Loucy (cell line): ENCODE measurements at regions not wholly inside any gene's neighbourhood (a gene's known extent, or its start where the extent isn't known, plus 50 kb on each side); places are given as distances from the start of the nearest gene placed in this dataset.

Source experiments
- H2AFZ ChIP-seq: fragments of 200-600 bp; sonication (generic); 2 replicates; pipeline ENCODE4 v1.6.0; 2016; ENCODE audit warnings: antibody characterized with exemption, mild to moderate bottlenecking, low read length, moderate library complexity
- H3F3A ChIP-seq: fragments of 200-600 bp; 2 replicates; pipeline ENCODE4 v1.6.0; 2016; ENCODE audit warnings: antibody characterized with exemption, low read depth, mild to moderate bottlenecking
- H3K27me3 ChIP-seq: fragments of 200-600 bp; sonication (generic); 2 replicates; pipeline ENCODE4 v1.6.1; 2014; ENCODE audit warnings: low read length, mild to moderate bottlenecking; ENCODE audit not compliant: insufficient read depth, poor library complexity, severe bottlenecking
- H3K36me3 ChIP-seq: fragments of 200-600 bp; sonication (generic); 2 replicates; pipeline ENCODE4 v1.6.1; 2016; ENCODE audit warnings: low read length; ENCODE audit not compliant: insufficient read depth
- H3K4me1 ChIP-seq: fragments of 200-600 bp; sonication (generic); 2 replicates; pipeline ENCODE4 v1.5.1; 2014; ENCODE audit warnings: low read length, mild to moderate bottlenecking; ENCODE audit not compliant: insufficient read depth, poor library complexity, severe bottlenecking
- H3K4me2 ChIP-seq: fragments of 200-600 bp; sonication (generic); 2 replicates; pipeline ENCODE4 v1.6.0; 2014; ENCODE audit warnings: antibody characterized with exemption, low read length, low read depth, mild to moderate bottlenecking; ENCODE audit not compliant: poor library complexity, severe bottlenecking
- H3K4me3 ChIP-seq: fragments of 200-600 bp; sonication (generic); 2 replicates; pipeline ENCODE4 v1.5.1; 2014; ENCODE audit warnings: low read length, mild to moderate bottlenecking, mixed read lengths; ENCODE audit not compliant: poor library complexity, severe bottlenecking
- H3K79me2 ChIP-seq: fragments of 200-600 bp; sonication (generic); 2 replicates; pipeline ENCODE4 v1.6.1; 2014; ENCODE audit warnings: low read length; ENCODE audit not compliant: insufficient read depth
- H3K9ac ChIP-seq: fragments of 200-600 bp; sonication (generic); 2 replicates; pipeline ENCODE4 v1.6.0; 2014; ENCODE audit warnings: mild to moderate bottlenecking, low read depth, low read length, moderate library complexity; ENCODE audit not compliant: poor library complexity, severe bottlenecking
- H3K9me2 ChIP-seq: fragments of 200-600 bp; sonication (generic); replicated peaks from 2 replicates; pipeline ENCODE4 v1.6.1; 2016; ENCODE audit warnings: low read depth, low read length, mixed read lengths
- H3K9me3 ChIP-seq: fragments of 200-600 bp; sonication (generic); 2 replicates; pipeline ENCODE4 v1.6.1; 2014; ENCODE audit warnings: mild to moderate bottlenecking, antibody characterized with exemption, low read length, low read depth; ENCODE audit not compliant: insufficient read depth
- H4K20me1 ChIP-seq: fragments of 200-600 bp; sonication (generic); 2 replicates; pipeline ENCODE4 v1.6.0; 2014; ENCODE audit warnings: antibody characterized with exemption, low read length, mild to moderate bottlenecking; ENCODE audit not compliant: insufficient read depth, poor library complexity, severe bottlenecking
- CTCF ChIP-seq: fragments of 200-600 bp; sonication (generic); conservative IDR thresholded peaks from 2 replicates; pipeline ENCODE4 v1.5.1; 2014; ENCODE audit warnings: mild to moderate bottlenecking, antibody characterized with exemption, low read length
- EZH2phosphoT487 ChIP-seq: fragments of 200-600 bp; IDR thresholded peaks from 2 replicates; pipeline ENCODE4 v1.6.1; 2018; ENCODE audit warnings: antibody characterized with exemption, mild to moderate bottlenecking, moderate library complexity, borderline replicate concordance

GRCh38 chr14:104395941-104396681 is 183.5 kb upstream of the C14orf180 start:
- TF ChIP-seq CTCF (no peak), EZH2phosphoT487 (no peak)
- H3K27me3 ChIP-seq = no peaks in the 10 kb centered on the region
- H3K9me2 ChIP-seq = no peaks in the 10 kb centered on the region
- no peak overlapping the region for H3K4me3 ChIP-seq
- peaks cover 46% of the 10 kb centered on the region for H3K4me1 ChIP-seq
- no peaks in the 10 kb centered on the region for H3K79me2 ChIP-seq
- H2AFZ ChIP-seq = no peak overlapping the region
- H3K4me2 ChIP-seq = no peak overlapping the region
- no peaks in the 10 kb centered on the region for H3K36me3 ChIP-seq
- H4K20me1 ChIP-seq = no peaks in the 10 kb centered on the region
- peak overlapping the region; percentile 76 for H3K9ac ChIP-seq
- no peaks in the 10 kb centered on the region for H3F3A ChIP-seq
- no peaks in the 10 kb centered on the region for H3K9me3 ChIP-seq

GRCh38 chr14:104396682-104397470 is 182.7 kb upstream of the C14orf180 start:
- no peaks in the 10 kb centered on the region for H3K9me3 ChIP-seq
- no peaks in the 10 kb centered on the region for H3K36me3 ChIP-seq
- H2AFZ ChIP-seq = no peak overlapping the region
- no peak overlapping the region for H3K9ac ChIP-seq
- no peaks in the 10 kb centered on the region for H3F3A ChIP-seq
- H3K9me2 ChIP-seq = no peaks in the 10 kb centered on the region
- TF ChIP-seq EZH2phosphoT487 (no peak), CTCF (no peak)
- peaks cover 39% of the 10 kb centered on the region for H3K4me1 ChIP-seq
- H3K79me2 ChIP-seq = no peaks in the 10 kb centered on the region
- H3K4me3 ChIP-seq = no peak overlapping the region
- H3K4me2 ChIP-seq = no peak overlapping the region
- no peaks in the 10 kb centered on the region for H4K20me1 ChIP-seq
- no peaks in the 10 kb centered on the region for H3K27me3 ChIP-seq

- Histone ChIP-seq H4K20me1 (no peaks in the 10 kb centered on the region), H3K27me3 (no peaks in the 10 kb centered on the region), H3K79me2 (no peaks in the 10 kb centered on the region), H3K4me1 (peaks cover 28% of the 10 kb centered on the region), H3K36me3 (no peaks in the 10 kb centered on the region), H3K9me3 (no peaks in the 10 kb centered on the region), H2AFZ (no peak overlapping the region), H3K4me2 (no peak overlapping the region), H3K9ac (no peak overlapping the region), H3F3A (no peaks in the 10 kb centered on the region), H3K4me3 (no peak overlapping the region), H3K9me2 (no peaks in the 10 kb centered on the region)
- TF ChIP-seq CTCF (no peak), EZH2phosphoT487 (no peak)
Measured at GRCh38 chr14:104397956-104398355, 181.6 kb upstream of the C14orf180 start.
